GM19372 (cell line): ENCODE measurements at regions not wholly inside any gene's neighbourhood (a gene's known extent, or its start where the extent isn't known, plus 50 kb on each side); places are given as distances from the start of the nearest gene placed in this dataset.

Source experiments
- ATAC-seq: cut with Tn5 transposase; IDR thresholded peaks from one replicate; pipeline ENCODE4 v1.9.1; 2021; ENCODE audit warnings: mild to moderate bottlenecking, low read depth, moderate library complexity; ENCODE audit not compliant: unreplicated experiment

- no peak for ATAC-seq
Observed at GRCh38 chr15:35842631-35843030, 296.7 kb upstream of the DPH6 start.

GRCh38 chr15:35843498-35843897 is 297.5 kb upstream of the DPH6 start:
- ATAC-seq, result no peak

GRCh38 chr15:35850284-35850683 is 304.3 kb upstream of the DPH6 start:
- no peak for ATAC-seq

- no peak for ATAC-seq
Observed at GRCh38 chr15:35851491-35851890, 305.5 kb upstream of the DPH6 start.

- no peak for ATAC-seq
Observed at GRCh38 chr15:35852818-35853624, 307.1 kb upstream of the DPH6 start.

- ATAC-seq, result no peak
Observed at GRCh38 chr15:35854316-35854715, 308.4 kb upstream of the DPH6 start.

- no peak for ATAC-seq
Observed at GRCh38 chr15:35857567-35858226, 311.7 kb upstream of the DPH6 start.

- no peak for ATAC-seq
Observed at GRCh38 chr15:35858707-35859106, 312.7 kb upstream of the DPH6 start.

- ATAC-seq, result no peak
Observed at GRCh38 chr15:35863655-35864054, 317.7 kb upstream of the DPH6 start.

GRCh38 chr15:35867356-35867755 is 321.4 kb upstream of the DPH6 start:
- no peak for ATAC-seq

- ATAC-seq, result no peak
Observed at GRCh38 chr15:35871282-35871681, 325.3 kb upstream of the DPH6 start.

GRCh38 chr15:35871812-35872211 is 325.8 kb upstream of the DPH6 start:
- ATAC-seq, result no peak

GRCh38 chr15:35872577-35872976 is 326.6 kb upstream of the DPH6 start:
- no peak for ATAC-seq

GRCh38 chr15:35874260-35874905 is 328.4 kb upstream of the DPH6 start:
- ATAC-seq, result no peak

GRCh38 chr15:35876762-35877161 is 330.8 kb upstream of the DPH6 start:
- ATAC-seq, result no peak

- ATAC-seq, result no peak
Observed at GRCh38 chr15:35880896-35881295, 334.9 kb upstream of the DPH6 start.

GRCh38 chr15:35885870-35886269 is 339.9 kb upstream of the DPH6 start:
- ATAC-seq, result no peak

GRCh38 chr15:35886765-35887164 is 340.8 kb upstream of the DPH6 start:
- ATAC-seq, result no peak

- no peak for ATAC-seq
Observed at GRCh38 chr15:35888815-35889214, 342.9 kb upstream of the DPH6 start.

- ATAC-seq, result no peak
Observed at GRCh38 chr15:35907511-35907910, 361.5 kb upstream of the DPH6 start.

GRCh38 chr15:35909414-35909813 is 363.4 kb upstream of the DPH6 start:
- ATAC-seq, result no peak

GRCh38 chr15:35910227-35910626 is 364.3 kb upstream of the DPH6 start:
- ATAC-seq, result no peak
